Glutamatergic neuron (in vitro differentiated cells): ENCODE measurements at regions not wholly inside any gene's neighbourhood (a gene's known extent, or its start where the extent isn't known, plus 50 kb on each side); places are given as distances from the start of the nearest gene placed in this dataset.
"Not testable (repeated sequence)": the region's sequence is repeated elsewhere in the genome, so short reads cannot be mapped to it uniquely, and the experiment has no call there.

Experiments
- DNase-seq: peaks from one replicate; pipeline ENCODE4 v3.0.0; 2022
- H3K27ac Mint-ChIP-seq: one replicate; pipeline ENCODE4 v1.8.0; 2020; ENCODE audit warnings: mild to moderate bottlenecking, mixed read lengths, inconsistent platforms; ENCODE audit not compliant: unreplicated experiment
- H3K27me3 Mint-ChIP-seq: one replicate; pipeline ENCODE4 v1.8.0; 2020; ENCODE audit warnings: mild to moderate bottlenecking, moderate library complexity, mixed read lengths, inconsistent platforms; ENCODE audit not compliant: unreplicated experiment
- H3K36me3 Mint-ChIP-seq: one replicate; pipeline ENCODE4 v1.8.0; 2020; ENCODE audit warnings: mild to moderate bottlenecking, mixed read lengths, inconsistent platforms; ENCODE audit not compliant: unreplicated experiment
- H3K4me1 Mint-ChIP-seq: one replicate; pipeline ENCODE4 v1.8.0; 2020; ENCODE audit warnings: mild to moderate bottlenecking, low read depth, mixed read lengths, inconsistent platforms; ENCODE audit not compliant: unreplicated experiment
- H3K4me3 Mint-ChIP-seq: one replicate; pipeline ENCODE4 v1.8.0; 2020; ENCODE audit warnings: mild to moderate bottlenecking, mixed read lengths, inconsistent platforms; ENCODE audit not compliant: unreplicated experiment
- H3K9me3 Mint-ChIP-seq: one replicate; pipeline ENCODE4 v1.8.0; 2020; ENCODE audit warnings: mild to moderate bottlenecking, moderate library complexity, mixed read lengths, inconsistent platforms; ENCODE audit not compliant: unreplicated experiment
- CTCF ChIP-seq: fragments of 200-600 bp; sonication (generic); IDR thresholded peaks from one replicate; pipeline ENCODE4 v1.5.0; 2021; ENCODE audit not compliant: partially characterized antibody, unreplicated experiment

- DNase-seq, result no peak
- Mint-ChIP-seq H3K27ac (no peak overlapping the region), H3K4me1 (peaks cover 4% of the 10 kb centered on the region), H3K27me3 (no peaks in the 10 kb centered on the region), H3K4me3 (no peak overlapping the region), H3K9me3 (peaks cover 3% of the 10 kb centered on the region), H3K36me3 (no peaks in the 10 kb centered on the region)
- no peak for TF ChIP-seq CTCF
Measured at GRCh38 chr9:84076384-84076783, 95.8 kb downstream of the RMI1 start.

- not testable (repeated sequence) for H3K36me3 Mint-ChIP-seq, DNase-seq, H3K4me1 Mint-ChIP-seq, H3K4me3 Mint-ChIP-seq, H3K27me3 Mint-ChIP-seq, H3K27ac Mint-ChIP-seq, H3K9me3 Mint-ChIP-seq
Measured at GRCh38 chr9:84077816-84078215, 97.2 kb downstream of the RMI1 start.

- Mint-ChIP-seq H3K4me3 (no peak overlapping the region), H3K27me3 (peaks cover 1% of the 10 kb centered on the region), H3K36me3 (no peaks in the 10 kb centered on the region), H3K9me3 (peaks cover 3% of the 10 kb centered on the region), H3K27ac (no peak overlapping the region), H3K4me1 (peaks cover 5% of the 10 kb centered on the region)
- no peak for TF ChIP-seq CTCF
- DNase-seq, result no peak
Measured at GRCh38 chr9:84079994-84080393, 99.4 kb downstream of the RMI1 start.

- no peak for TF ChIP-seq CTCF
- peak overlapping the region; percentile 64 for H3K27ac Mint-ChIP-seq
- no peaks in the 10 kb centered on the region for H3K9me3 Mint-ChIP-seq
- no peaks in the 10 kb centered on the region for H3K36me3 Mint-ChIP-seq
- H3K27me3 Mint-ChIP-seq, result no peaks in the 10 kb centered on the region
- peak; percentile 59 for DNase-seq
- H3K4me1 Mint-ChIP-seq, result peaks cover 19% of the 10 kb centered on the region
- peak overlapping the region; percentile 76 for H3K4me3 Mint-ChIP-seq
Measured at GRCh38 chr9:84101964-84102632, 121.5 kb downstream of the RMI1 start.

- Mint-ChIP-seq H3K9me3 (no peaks in the 10 kb centered on the region), H3K4me1 (peaks cover 15% of the 10 kb centered on the region), H3K36me3 (no peaks in the 10 kb centered on the region), H3K27ac (peak overlapping the region; percentile 3), H3K27me3 (no peaks in the 10 kb centered on the region), H3K4me3 (no peak overlapping the region)
- no peak for DNase-seq
- TF ChIP-seq CTCF, result no peak
Measured at GRCh38 chr9:84103651-84104377, 123.2 kb downstream of the RMI1 start.
